ENCODE measurements at regions not wholly inside any gene's neighbourhood (a gene's known extent, or its start where the extent isn't known, plus 50 kb on each side); places are given as distances from the start of the nearest gene placed in this dataset.

- Histone ChIP-seq H3K9ac (ENCODE audit: low read depth, low read length) (peak overlapping the region; percentile 12; the same call in 1 of the 2 replicates), H3K4me3 (ENCODE audit: low read length) (no peak overlapping the region), H3K27ac (ENCODE audit: low read length) (peak overlapping the region; percentile 22), H3K27me3 (ENCODE audit: insufficient read depth, low read length) (no peaks in the 10 kb centered on the region), H3K36me3 (ENCODE audit: insufficient read depth, low read depth, low read length) (no peaks in the 10 kb centered on the region), H3K9me3 (ENCODE audit: insufficient read depth, low read depth, low read length) (no peaks in the 10 kb centered on the region), H3K4me1 (ENCODE audit: insufficient read depth, low read length) (peaks cover 23% of the 10 kb centered on the region)
These were observed 247.5 kb downstream of the MBNL1 start for GRCh38 chr3:152516216-152516615.

GRCh38 chr3:152517502-152517901, 248.8 kb downstream of the MBNL1 start:
- H3K36me3 ChIP-seq (ENCODE audit: insufficient read depth, low read depth, low read length), result no peaks in the 10 kb centered on the region
- no peak overlapping the region for H3K27ac ChIP-seq (ENCODE audit: low read length)
- H3K9ac ChIP-seq (ENCODE audit: low read depth, low read length), result 0 out of 2 replicates have a peak overlapping the region, but pooled peaks have one; percentile 1
- peaks cover 23% of the 10 kb centered on the region for H3K4me1 ChIP-seq (ENCODE audit: insufficient read depth, low read length)
- H3K9me3 ChIP-seq (ENCODE audit: insufficient read depth, low read depth, low read length), result no peaks in the 10 kb centered on the region
- H3K27me3 ChIP-seq (ENCODE audit: insufficient read depth, low read length), result no peaks in the 10 kb centered on the region
- H3K4me3 ChIP-seq (ENCODE audit: low read length), result peak overlapping the region; percentile 17; the same call in 1 of the 2 replicates

GRCh38 chr3:152518346-152518745, 249.6 kb downstream of the MBNL1 start:
- no peaks in the 10 kb centered on the region for H3K27me3 ChIP-seq (ENCODE audit: insufficient read depth, low read length)
- H3K36me3 ChIP-seq (ENCODE audit: insufficient read depth, low read depth, low read length), result no peaks in the 10 kb centered on the region
- no peak overlapping the region for H3K27ac ChIP-seq (ENCODE audit: low read length)
- H3K4me1 ChIP-seq (ENCODE audit: insufficient read depth, low read length), result peaks cover 23% of the 10 kb centered on the region
- H3K9me3 ChIP-seq (ENCODE audit: insufficient read depth, low read depth, low read length), result no peaks in the 10 kb centered on the region
- H3K9ac ChIP-seq (ENCODE audit: low read depth, low read length), result no peak overlapping the region
- no peak overlapping the region for H3K4me3 ChIP-seq (ENCODE audit: low read length)

GRCh38 chr3:152519376-152519775, 250.6 kb downstream of the MBNL1 start:
- H3K36me3 ChIP-seq (ENCODE audit: insufficient read depth, low read depth, low read length), result no peaks in the 10 kb centered on the region
- H3K4me3 ChIP-seq (ENCODE audit: low read length), result no peak overlapping the region
- no peaks in the 10 kb centered on the region for H3K27me3 ChIP-seq (ENCODE audit: insufficient read depth, low read length)
- H3K4me1 ChIP-seq (ENCODE audit: insufficient read depth, low read length), result peaks cover 23% of the 10 kb centered on the region
- H3K9me3 ChIP-seq (ENCODE audit: insufficient read depth, low read depth, low read length), result no peaks in the 10 kb centered on the region
- H3K27ac ChIP-seq (ENCODE audit: low read length), result no peak overlapping the region
- H3K9ac ChIP-seq (ENCODE audit: low read depth, low read length), result no peak overlapping the region

GRCh38 chr3:152522036-152522435, 253.3 kb downstream of the MBNL1 start:
- Histone ChIP-seq H3K27me3 (ENCODE audit: insufficient read depth, low read length) (no peaks in the 10 kb centered on the region), H3K9ac (ENCODE audit: low read depth, low read length) (no peak overlapping the region), H3K4me1 (ENCODE audit: insufficient read depth, low read length) (peaks cover 9% of the 10 kb centered on the region), H3K9me3 (ENCODE audit: insufficient read depth, low read depth, low read length) (no peaks in the 10 kb centered on the region), H3K27ac (ENCODE audit: low read length) (no peak overlapping the region), H3K4me3 (ENCODE audit: low read length) (no peak overlapping the region), H3K36me3 (ENCODE audit: insufficient read depth, low read depth, low read length) (no peaks in the 10 kb centered on the region)

- H3K4me3 ChIP-seq (ENCODE audit: low read length), result no peak overlapping the region
- no peaks in the 10 kb centered on the region for H3K36me3 ChIP-seq (ENCODE audit: insufficient read depth, low read depth, low read length)
- H3K9ac ChIP-seq (ENCODE audit: low read depth, low read length), result no peak overlapping the region
These were observed 255.7 kb downstream of the MBNL1 start for GRCh38 chr3:152524198-152525140.

GRCh38 chr3:152531717-152532116, 263.0 kb downstream of the MBNL1 start:
- Histone ChIP-seq H3K4me3 (ENCODE audit: low read length) (no peak overlapping the region), H3K9ac (ENCODE audit: low read depth, low read length) (no peak overlapping the region), H3K9me3 (ENCODE audit: insufficient read depth, low read depth, low read length) (no peaks in the 10 kb centered on the region; the same call in 1 of the 2 replicates), H3K27ac (ENCODE audit: low read length) (no peak overlapping the region), H3K36me3 (ENCODE audit: insufficient read depth, low read depth, low read length) (no peaks in the 10 kb centered on the region), H3K4me1 (ENCODE audit: insufficient read depth, low read length) (no peaks in the 10 kb centered on the region), H3K27me3 (ENCODE audit: insufficient read depth, low read length) (no peaks in the 10 kb centered on the region)

More at GRCh38 chr3:152524198-152525140, 255.7 kb downstream of the MBNL1 start:
- Histone ChIP-seq H3K27me3 (ENCODE audit: insufficient read depth, low read length) (no peaks in the 10 kb centered on the region), H3K27ac (ENCODE audit: low read length) (no peak overlapping the region), H3K4me1 (ENCODE audit: insufficient read depth, low read length) (no peaks in the 10 kb centered on the region), H3K9me3 (ENCODE audit: insufficient read depth, low read depth, low read length) (no peaks in the 10 kb centered on the region)

GRCh38 chr3:152538518-152538917, 269.8 kb downstream of the MBNL1 start:
- Histone ChIP-seq H3K36me3 (ENCODE audit: insufficient read depth, low read depth, low read length) (no peaks in the 10 kb centered on the region), H3K27ac (ENCODE audit: low read length) (no peak overlapping the region), H3K9me3 (ENCODE audit: insufficient read depth, low read depth, low read length) (no peaks in the 10 kb centered on the region), H3K4me3 (ENCODE audit: low read length) (no peak overlapping the region), H3K9ac (ENCODE audit: low read depth, low read length) (no peak overlapping the region), H3K27me3 (ENCODE audit: insufficient read depth, low read length) (no peaks in the 10 kb centered on the region), H3K4me1 (ENCODE audit: insufficient read depth, low read length) (no peaks in the 10 kb centered on the region)

- Histone ChIP-seq H3K27ac (ENCODE audit: low read length) (no peak overlapping the region), H3K36me3 (ENCODE audit: insufficient read depth, low read depth, low read length) (no peaks in the 10 kb centered on the region), H3K27me3 (ENCODE audit: insufficient read depth, low read length) (no peaks in the 10 kb centered on the region), H3K4me1 (ENCODE audit: insufficient read depth, low read length) (no peaks in the 10 kb centered on the region), H3K9ac (ENCODE audit: low read depth, low read length) (no peak overlapping the region), H3K4me3 (ENCODE audit: low read length) (no peak overlapping the region), H3K9me3 (ENCODE audit: insufficient read depth, low read depth, low read length) (no peaks in the 10 kb centered on the region)
These were observed 270.5 kb downstream of the MBNL1 start for GRCh38 chr3:152539191-152539764.

- no peaks in the 10 kb centered on the region for H3K27me3 ChIP-seq (ENCODE audit: insufficient read depth, low read length)
- no peaks in the 10 kb centered on the region for H3K4me1 ChIP-seq (ENCODE audit: insufficient read depth, low read length)
- no peaks in the 10 kb centered on the region for H3K9me3 ChIP-seq (ENCODE audit: insufficient read depth, low read depth, low read length)
- H3K36me3 ChIP-seq (ENCODE audit: insufficient read depth, low read depth, low read length), result no peaks in the 10 kb centered on the region
- no peak overlapping the region for H3K9ac ChIP-seq (ENCODE audit: low read depth, low read length)
- H3K4me3 ChIP-seq (ENCODE audit: low read length), result no peak overlapping the region
- no peak overlapping the region for H3K27ac ChIP-seq (ENCODE audit: low read length)
These were observed 271.4 kb downstream of the MBNL1 start for GRCh38 chr3:152540120-152540519.

- no peaks in the 10 kb centered on the region for H3K4me1 ChIP-seq (ENCODE audit: insufficient read depth, low read length)
- H3K9me3 ChIP-seq (ENCODE audit: insufficient read depth, low read depth, low read length), result no peaks in the 10 kb centered on the region
- no peak overlapping the region for H3K4me3 ChIP-seq (ENCODE audit: low read length)
- no peaks in the 10 kb centered on the region for H3K27me3 ChIP-seq (ENCODE audit: insufficient read depth, low read length)
- H3K9ac ChIP-seq (ENCODE audit: low read depth, low read length), result no peak overlapping the region
- H3K27ac ChIP-seq (ENCODE audit: low read length), result no peak overlapping the region
- no peaks in the 10 kb centered on the region for H3K36me3 ChIP-seq (ENCODE audit: insufficient read depth, low read depth, low read length)
These were observed 278.4 kb downstream of the MBNL1 start for GRCh38 chr3:152547153-152547552.

GRCh38 chr3:152549263-152549662, 280.5 kb downstream of the MBNL1 start:
- H3K36me3 ChIP-seq (ENCODE audit: insufficient read depth, low read depth, low read length), result no peaks in the 10 kb centered on the region
- H3K9me3 ChIP-seq (ENCODE audit: insufficient read depth, low read depth, low read length), result no peaks in the 10 kb centered on the region
- no peak overlapping the region for H3K9ac ChIP-seq (ENCODE audit: low read depth, low read length)
- H3K27me3 ChIP-seq (ENCODE audit: insufficient read depth, low read length), result no peaks in the 10 kb centered on the region
- no peaks in the 10 kb centered on the region for H3K4me1 ChIP-seq (ENCODE audit: insufficient read depth, low read length)
- no peak overlapping the region for H3K27ac ChIP-seq (ENCODE audit: low read length)
- H3K4me3 ChIP-seq (ENCODE audit: low read length), result no peak overlapping the region

Data from iPS-20b (cell line).